ENCODE measurements at regions not wholly inside any gene's neighbourhood (a gene's known extent, or its start where the extent isn't known, plus 50 kb on each side); places are given as distances from the start of the nearest gene placed in this dataset.
"Not testable (repeated sequence)": the region's sequence is repeated elsewhere in the genome, so short reads cannot be mapped to it uniquely, and the experiment has no call there.

DNA sequence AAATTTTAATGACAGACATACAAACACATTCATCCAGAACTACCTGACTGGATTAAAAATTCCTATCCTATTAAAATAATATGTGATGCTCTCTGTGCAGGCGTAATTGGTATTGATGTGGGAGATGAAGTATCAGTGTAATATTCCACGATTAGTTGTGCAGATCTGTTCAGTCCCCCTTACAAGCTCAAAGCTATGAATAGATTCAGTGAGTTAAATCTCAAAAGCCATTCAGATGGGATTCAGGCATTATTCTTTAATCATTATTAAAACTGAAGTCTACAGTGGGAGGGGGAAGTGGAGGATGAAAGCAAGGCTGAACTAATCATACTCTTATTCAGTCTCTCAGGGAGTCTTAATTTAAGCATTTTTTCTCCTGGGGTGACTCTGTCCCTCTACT is 855.8 kb downstream of the EFNA5 start:
- H3K9me3 ChIP-seq (ENCODE audit: insufficient read depth, low read depth, low read length): no peaks in the 10 kb centered on the region
- no peak overlapping the region for H3K27ac ChIP-seq (ENCODE audit: low read depth, low read length)
- no peak overlapping the region for H3K9ac ChIP-seq (ENCODE audit: low read depth, low read length)
- no peaks in the 10 kb centered on the region for H3K4me1 ChIP-seq (ENCODE audit: insufficient read depth, low read length)
- 87% methylated on average over 2 of the region's 2 CpGs for WGBS
- no peaks in the 10 kb centered on the region for H3K27me3 ChIP-seq (ENCODE audit: insufficient read depth, low read length)
- no peaks in the 10 kb centered on the region for H3K36me3 ChIP-seq (ENCODE audit: insufficient read depth, low read length)
- no peak overlapping the region for H3K4me3 ChIP-seq (ENCODE audit: low read length)

- Histone ChIP-seq H3K4me3 (ENCODE audit: low read length) (no peak overlapping the region), H3K9me3 (ENCODE audit: insufficient read depth, low read depth, low read length) (no peaks in the 10 kb centered on the region), H3K27ac (ENCODE audit: low read depth, low read length) (no peak overlapping the region), H3K27me3 (ENCODE audit: insufficient read depth, low read length) (no peaks in the 10 kb centered on the region), H3K4me1 (ENCODE audit: insufficient read depth, low read length) (peaks cover 7% of the 10 kb centered on the region; the same call in 1 of the 2 replicates), H3K9ac (ENCODE audit: low read depth, low read length) (no peak overlapping the region), H3K36me3 (ENCODE audit: insufficient read depth, low read length) (no peaks in the 10 kb centered on the region)
- 94% methylated on average over 2 of the region's 3 CpGs for WGBS
Observed at GRCh38 chr5:106801554-106801953, 869.2 kb downstream of the EFNA5 start.

- Histone ChIP-seq H3K9ac (ENCODE audit: low read depth, low read length) (no peak overlapping the region; the same call in 1 of the 2 replicates), H3K36me3 (ENCODE audit: insufficient read depth, low read length) (no peaks in the 10 kb centered on the region), H3K27ac (ENCODE audit: low read depth, low read length) (no peak overlapping the region; the same call in 1 of the 2 replicates), H3K4me1 (ENCODE audit: insufficient read depth, low read length) (peaks cover 7% of the 10 kb centered on the region; the same call in 1 of the 2 replicates), H3K27me3 (ENCODE audit: insufficient read depth, low read length) (no peaks in the 10 kb centered on the region), H3K9me3 (ENCODE audit: insufficient read depth, low read depth, low read length) (no peaks in the 10 kb centered on the region), H3K4me3 (ENCODE audit: low read length) (no peak overlapping the region)
- 43% methylated on average over 3 of the region's 3 CpGs for WGBS
Observed at GRCh38 chr5:106797996-106798395, 872.7 kb downstream of the EFNA5 start.

DNA sequence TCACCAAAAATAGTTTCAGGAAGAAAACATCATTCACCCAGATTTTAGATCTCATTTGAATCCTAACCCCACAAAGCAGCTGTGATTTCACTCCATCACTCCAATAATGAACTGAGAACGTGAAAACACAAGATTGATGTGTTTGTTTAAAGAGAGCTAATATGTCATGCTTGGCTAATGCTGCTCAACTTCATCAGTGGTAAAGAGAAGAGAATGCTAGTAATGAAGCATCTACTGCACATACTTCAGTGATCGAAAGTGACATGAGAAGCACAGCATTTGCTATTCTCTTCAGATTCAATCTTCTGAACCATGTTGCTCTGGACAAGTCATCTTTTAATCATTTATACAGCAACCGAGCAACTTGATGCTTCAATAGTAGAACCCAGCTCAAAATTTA is 874.7 kb downstream of the EFNA5 start:
- Histone ChIP-seq H3K9me3 (ENCODE audit: insufficient read depth, low read depth, low read length) (no peaks in the 10 kb centered on the region), H3K27me3 (ENCODE audit: insufficient read depth, low read length) (no peaks in the 10 kb centered on the region), H3K4me3 (ENCODE audit: low read length) (no peak overlapping the region), H3K4me1 (ENCODE audit: insufficient read depth, low read length) (peaks cover 7% of the 10 kb centered on the region; the same call in 1 of the 2 replicates), H3K36me3 (ENCODE audit: insufficient read depth, low read length) (no peaks in the 10 kb centered on the region), H3K27ac (ENCODE audit: low read depth, low read length) (no peak overlapping the region), H3K9ac (ENCODE audit: low read depth, low read length) (no peak overlapping the region)
- WGBS: 90% methylated on average over 3 of the region's 3 CpGs

- Histone ChIP-seq H3K27me3 (ENCODE audit: insufficient read depth, low read length) (no peaks in the 10 kb centered on the region), H3K4me3 (ENCODE audit: low read length) (no peak overlapping the region), H3K9me3 (ENCODE audit: insufficient read depth, low read depth, low read length) (no peaks in the 10 kb centered on the region), H3K27ac (ENCODE audit: low read depth, low read length) (no peak overlapping the region), H3K4me1 (ENCODE audit: insufficient read depth, low read length) (no peaks in the 10 kb centered on the region), H3K9ac (ENCODE audit: low read depth, low read length) (no peak overlapping the region), H3K36me3 (ENCODE audit: insufficient read depth, low read length) (no peaks in the 10 kb centered on the region)
- no CpG with 5 or more reads among the region's 1 CpG for WGBS
Observed at GRCh38 chr5:106784846-106785245, 885.9 kb downstream of the EFNA5 start.

DNA sequence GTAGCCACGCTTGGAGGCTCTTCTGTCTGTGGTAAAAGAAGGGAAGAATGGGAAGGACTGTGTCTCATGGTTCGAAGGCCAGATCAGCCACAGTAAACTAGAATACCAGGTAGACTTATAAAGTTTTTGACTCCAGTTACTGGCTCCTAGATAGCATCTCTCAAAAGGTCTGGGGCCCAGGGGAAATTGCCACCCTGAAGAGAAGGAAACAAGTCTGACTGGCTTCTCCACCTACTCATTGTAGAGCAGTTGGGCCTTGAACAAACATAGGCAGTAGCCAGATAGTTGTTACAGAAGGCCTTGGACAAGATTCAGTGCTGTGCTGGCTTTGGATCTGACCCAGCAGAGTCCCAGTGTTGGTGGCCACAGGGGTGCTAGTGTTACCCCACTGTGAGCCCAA is 890.4 kb downstream of the EFNA5 start:
- Histone ChIP-seq H3K27me3 (ENCODE audit: insufficient read depth, low read length) (no peaks in the 10 kb centered on the region), H3K4me1 (ENCODE audit: insufficient read depth, low read length) (no peaks in the 10 kb centered on the region), H3K27ac (ENCODE audit: low read depth, low read length) (no peak overlapping the region), H3K9ac (ENCODE audit: low read depth, low read length) (no peak overlapping the region), H3K9me3 (ENCODE audit: insufficient read depth, low read depth, low read length) (peaks cover 12% of the 10 kb centered on the region), H3K36me3 (ENCODE audit: insufficient read depth, low read length) (no peaks in the 10 kb centered on the region), H3K4me3 (ENCODE audit: low read length) (no peak overlapping the region)
- WGBS: 88% methylated on average over 2 of the region's 2 CpGs

GRCh38 chr5:106776515-106776914 is 894.2 kb downstream of the EFNA5 start:
- H3K4me1 ChIP-seq (ENCODE audit: insufficient read depth, low read length); H3K27me3 ChIP-seq (ENCODE audit: insufficient read depth, low read length); H3K36me3 ChIP-seq (ENCODE audit: insufficient read depth, low read length); H3K27ac ChIP-seq (ENCODE audit: low read depth, low read length); H3K9ac ChIP-seq (ENCODE audit: low read depth, low read length); H3K4me3 ChIP-seq (ENCODE audit: low read length): not testable (repeated sequence)
- 89% methylated on average over 5 of the region's 6 CpGs for WGBS
- H3K9me3 ChIP-seq (ENCODE audit: insufficient read depth, low read depth, low read length): peaks cover 12% of the 10 kb centered on the region

DNA sequence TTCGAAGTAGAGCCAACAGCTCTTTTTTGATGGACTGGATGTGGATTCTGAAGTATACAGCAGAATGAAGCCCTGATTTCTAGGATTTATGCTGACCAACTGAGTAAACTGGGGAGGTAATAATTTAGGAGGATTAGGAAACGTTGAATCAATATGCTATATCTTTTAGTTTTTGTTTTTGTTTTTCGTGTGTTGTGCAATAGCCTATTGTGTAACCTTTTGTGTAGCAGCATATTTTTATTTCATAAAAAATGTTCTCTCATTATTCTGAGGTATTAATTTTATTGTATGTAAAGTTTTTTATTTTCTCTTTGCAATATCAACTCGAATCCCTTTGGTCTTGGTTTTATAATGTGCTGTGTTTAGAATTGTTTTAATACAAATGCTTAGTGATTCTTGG is 902.3 kb downstream of the EFNA5 start:
- no peaks in the 10 kb centered on the region for H3K27me3 ChIP-seq (ENCODE audit: insufficient read depth, low read length)
- H3K36me3 ChIP-seq (ENCODE audit: insufficient read depth, low read length): no peaks in the 10 kb centered on the region
- H3K27ac ChIP-seq (ENCODE audit: low read depth, low read length): no peak overlapping the region
- no peak overlapping the region for H3K4me3 ChIP-seq (ENCODE audit: low read length)
- H3K4me1 ChIP-seq (ENCODE audit: insufficient read depth, low read length): no peaks in the 10 kb centered on the region
- no peaks in the 10 kb centered on the region for H3K9me3 ChIP-seq (ENCODE audit: insufficient read depth, low read depth, low read length)
- 86% methylated on average over 4 of the region's 4 CpGs for WGBS
- H3K9ac ChIP-seq (ENCODE audit: low read depth, low read length): no peak overlapping the region

DNA sequence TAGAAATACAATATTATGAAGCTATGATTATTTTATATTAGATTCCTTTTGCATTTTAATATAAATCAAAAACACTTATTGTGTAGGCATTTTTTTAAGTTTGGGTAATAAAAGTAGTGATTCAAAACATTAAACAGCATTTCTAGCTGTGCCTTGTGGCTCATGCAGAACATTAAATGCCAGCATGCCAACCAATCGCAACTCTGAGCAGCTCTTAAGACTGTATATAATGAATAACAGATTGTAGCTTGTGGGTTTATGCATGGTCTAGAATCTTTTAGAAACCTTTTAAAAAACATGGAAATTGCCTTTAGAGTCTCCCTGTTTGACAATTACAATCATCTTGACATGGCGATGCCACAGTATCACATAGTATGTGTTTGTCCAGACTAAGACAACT is 903.8 kb downstream of the EFNA5 start:
- H3K4me1 ChIP-seq (ENCODE audit: insufficient read depth, low read length): no peaks in the 10 kb centered on the region
- no peak overlapping the region for H3K27ac ChIP-seq (ENCODE audit: low read depth, low read length)
- no peaks in the 10 kb centered on the region for H3K9me3 ChIP-seq (ENCODE audit: insufficient read depth, low read depth, low read length)
- H3K27me3 ChIP-seq (ENCODE audit: insufficient read depth, low read length): no peaks in the 10 kb centered on the region
- H3K9ac ChIP-seq (ENCODE audit: low read depth, low read length): no peak overlapping the region
- 98% methylated on average over 2 of the region's 2 CpGs for WGBS
- no peak overlapping the region for H3K4me3 ChIP-seq (ENCODE audit: low read length)
- H3K36me3 ChIP-seq (ENCODE audit: insufficient read depth, low read length): no peaks in the 10 kb centered on the region

DNA sequence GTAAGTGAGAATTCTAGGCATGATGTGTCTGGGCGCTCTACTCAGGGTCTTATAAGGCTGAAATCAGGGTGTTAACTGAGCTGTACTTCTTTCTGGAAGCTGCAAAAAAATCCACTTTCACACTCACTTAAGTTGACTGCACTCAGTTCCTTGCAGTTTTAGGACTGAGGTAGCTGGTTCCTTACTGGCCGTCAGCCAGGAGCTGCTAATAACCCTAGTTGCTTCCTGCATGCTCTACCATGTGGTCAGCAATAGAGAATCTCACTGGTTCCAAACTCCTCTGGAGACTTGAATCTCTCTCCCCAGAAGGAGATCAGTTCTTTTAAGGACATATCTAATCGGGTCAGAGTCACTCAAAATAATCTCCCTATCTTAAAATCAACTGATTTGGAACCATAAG is 911.2 kb downstream of the EFNA5 start:
- H3K36me3 ChIP-seq (ENCODE audit: insufficient read depth, low read length): no peaks in the 10 kb centered on the region
- H3K27ac ChIP-seq (ENCODE audit: low read depth, low read length): no peak overlapping the region
- no peaks in the 10 kb centered on the region for H3K9me3 ChIP-seq (ENCODE audit: insufficient read depth, low read depth, low read length)
- H3K9ac ChIP-seq (ENCODE audit: low read depth, low read length): no peak overlapping the region
- peaks cover 15% of the 10 kb centered on the region for H3K4me1 ChIP-seq (ENCODE audit: insufficient read depth, low read length)
- WGBS: 89% methylated on average over 3 of the region's 3 CpGs
- no peaks in the 10 kb centered on the region for H3K27me3 ChIP-seq (ENCODE audit: insufficient read depth, low read length)
- H3K4me3 ChIP-seq (ENCODE audit: low read length): no peak overlapping the region

GRCh38 chr5:106759152-106759551 is 911.6 kb downstream of the EFNA5 start:
- no peaks in the 10 kb centered on the region for H3K27me3 ChIP-seq (ENCODE audit: insufficient read depth, low read length)
- no peak overlapping the region for H3K4me3 ChIP-seq (ENCODE audit: low read length)
- H3K36me3 ChIP-seq (ENCODE audit: insufficient read depth, low read length): no peaks in the 10 kb centered on the region
- H3K27ac ChIP-seq (ENCODE audit: low read depth, low read length): no peak overlapping the region
- 80% methylated on average over 1 of the region's 1 CpG for WGBS
- H3K9ac ChIP-seq (ENCODE audit: low read depth, low read length): no peak overlapping the region
- no peaks in the 10 kb centered on the region for H3K9me3 ChIP-seq (ENCODE audit: insufficient read depth, low read depth, low read length)
- H3K4me1 ChIP-seq (ENCODE audit: insufficient read depth, low read length): peaks cover 15% of the 10 kb centered on the region

DNA sequence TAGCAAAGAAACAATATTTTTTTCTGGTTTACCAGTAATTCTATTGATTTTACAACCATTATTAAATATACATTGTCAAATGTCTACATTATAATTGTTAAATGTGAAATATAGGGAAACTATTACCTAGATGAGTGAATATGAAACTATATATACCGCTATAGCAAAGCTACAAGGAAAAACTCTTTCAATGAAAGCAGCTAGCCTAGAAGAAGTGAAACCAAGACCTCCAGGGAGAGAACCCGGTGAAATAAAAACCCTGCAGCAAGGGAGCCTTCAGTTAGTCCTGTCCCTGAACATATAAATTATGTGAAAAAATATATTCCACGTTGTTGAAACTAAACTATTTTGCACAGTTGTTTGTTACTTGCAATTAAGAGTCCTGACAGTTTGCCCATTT is 913.1 kb downstream of the EFNA5 start:
- H3K36me3 ChIP-seq (ENCODE audit: insufficient read depth, low read length): no peaks in the 10 kb centered on the region
- H3K4me1 ChIP-seq (ENCODE audit: insufficient read depth, low read length): peaks cover 15% of the 10 kb centered on the region
- H3K27me3 ChIP-seq (ENCODE audit: insufficient read depth, low read length): no peaks in the 10 kb centered on the region
- H3K27ac ChIP-seq (ENCODE audit: low read depth, low read length): no peak overlapping the region
- H3K4me3 ChIP-seq (ENCODE audit: low read length): no peak overlapping the region
- no peak overlapping the region for H3K9ac ChIP-seq (ENCODE audit: low read depth, low read length)
- WGBS: 84% methylated on average over 2 of the region's 3 CpGs
- no peaks in the 10 kb centered on the region for H3K9me3 ChIP-seq (ENCODE audit: insufficient read depth, low read depth, low read length)

Data from HUES64 (cell line).